Ammon's horn (tissue), 1 donor: ENCODE measurements at regions not wholly inside any gene's neighbourhood (a gene's known extent, or its start where the extent isn't known, plus 50 kb on each side); places are given as distances from the start of the nearest gene placed in this dataset.
"Not testable (repeated sequence)": the region's sequence is repeated elsewhere in the genome, so short reads cannot be mapped to it uniquely, and the experiment has no call there.

Source experiments
- DNase-seq: peaks from one replicate; pipeline ENCODE4 v3.0.0-alpha.2; 2016; ENCODE audit warnings: low spot score

GRCh38 chr6:117761610-117762009 is 86.3 kb downstream of the NUS1 start:
- DNase-seq = no peak

GRCh38 chr6:117771403-117771802 is 96.1 kb downstream of the NUS1 start:
- DNase-seq = no peak

GRCh38 chr6:117776441-117776840 is 101.2 kb downstream of the NUS1 start:
- DNase-seq = no peak

- DNase-seq = no peak
These were observed 106.3 kb downstream of the NUS1 start for GRCh38 chr6:117781550-117781949.

GRCh38 chr6:117783279-117783678 is 108.0 kb downstream of the NUS1 start:
- peak; percentile 48 for DNase-seq

GRCh38 chr6:117791012-117791411 is 115.7 kb downstream of the NUS1 start:
- no peak for DNase-seq

GRCh38 chr6:117795234-117795633 is 111.8 kb upstream of the SLC35F1 start:
- no peak for DNase-seq

GRCh38 chr6:117798819-117799218 is 108.2 kb upstream of the SLC35F1 start:
- DNase-seq = not testable (repeated sequence)

- no peak for DNase-seq
These were observed 96.8 kb upstream of the SLC35F1 start for GRCh38 chr6:117810269-117810668.

GRCh38 chr6:117817499-117817898 is 89.6 kb upstream of the SLC35F1 start:
- DNase-seq = no peak

GRCh38 chr6:117817992-117818391 is 89.1 kb upstream of the SLC35F1 start:
- no peak for DNase-seq

- no peak for DNase-seq
These were observed 88.6 kb upstream of the SLC35F1 start for GRCh38 chr6:117818449-117818848.

- DNase-seq = no peak
These were observed 77.3 kb upstream of the SLC35F1 start for GRCh38 chr6:117829594-117830319.

GRCh38 chr6:117837261-117837660 is 69.8 kb upstream of the SLC35F1 start:
- DNase-seq = no peak

- no peak for DNase-seq
These were observed 66.5 kb upstream of the SLC35F1 start for GRCh38 chr6:117840541-117840983.

- DNase-seq = no peak
These were observed 59.2 kb upstream of the SLC35F1 start for GRCh38 chr6:117847912-117848311.

- no peak for DNase-seq
These were observed 58.0 kb upstream of the SLC35F1 start for GRCh38 chr6:117849087-117849486.
